ENCODE measurements at regions not wholly inside any gene's neighbourhood (a gene's known extent, or its start where the extent isn't known, plus 50 kb on each side); places are given as distances from the start of the nearest gene placed in this dataset.

DNA sequence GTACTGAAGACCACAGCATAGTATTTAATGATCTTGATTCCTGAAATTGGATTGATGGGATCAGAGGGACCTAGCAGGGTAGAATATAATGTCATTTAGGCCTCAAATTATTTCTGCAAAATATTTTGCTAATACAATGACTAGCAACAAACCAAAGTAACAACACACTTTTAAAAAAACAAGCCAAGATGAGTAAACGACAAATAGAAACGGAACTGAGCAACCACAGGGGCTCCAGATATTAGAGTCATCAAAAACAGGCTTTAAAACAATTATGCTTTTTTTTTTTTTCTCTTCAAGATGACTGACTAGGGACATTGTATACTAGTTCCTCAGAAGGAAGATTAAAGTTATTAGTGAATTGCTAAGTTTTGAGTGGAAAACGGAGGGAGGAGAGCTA lies 447.1 kb upstream of the MMADHC start:
- TF ChIP-seq YY1 (IDR thresholded peaks at IDR 0.05; ENCODE audit: insufficient read depth, insufficient read length) (no peak), SUZ12 (IDR thresholded peaks at IDR 0.05; ENCODE audit: extremely low read depth, insufficient read depth, insufficient read length) (no peak)
